Muscle of back (tissue), 3 donors: ENCODE measurements at regions not wholly inside any gene's neighbourhood (a gene's known extent, or its start where the extent isn't known, plus 50 kb on each side); places are given as distances from the start of the nearest gene placed in this dataset.
"Not testable (repeated sequence)": the region's sequence is repeated elsewhere in the genome, so short reads cannot be mapped to it uniquely, and the experiment has no call there.

Experiments
- DNase-seq, 3 donors: peaks; one replicate each; pipeline versions ENCODE4 v3.0.0 to v3.0.0-alpha.2; 2013

- DNase-seq: no peak
These were observed 189.9 kb downstream of the WNT5A start for GRCh38 chr3:55297245-55297644.

GRCh38 chr3:55296791-55297190 is 190.3 kb downstream of the WNT5A start:
- no peak for DNase-seq

- DNase-seq: peak in 1 of 3 donors; percentile 66
These were observed 191.1 kb downstream of the WNT5A start for GRCh38 chr3:55296030-55296429.

GRCh38 chr3:55294557-55294956 is 192.5 kb downstream of the WNT5A start:
- DNase-seq: no peak

- DNase-seq: no peak
These were observed 194.7 kb downstream of the WNT5A start for GRCh38 chr3:55292360-55292759.

- no peak for DNase-seq
These were observed 198.4 kb downstream of the WNT5A start for GRCh38 chr3:55288657-55289056.

- DNase-seq: no peak
These were observed 200.4 kb downstream of the WNT5A start for GRCh38 chr3:55286693-55287092.

- DNase-seq: no peak
These were observed 201.9 kb downstream of the WNT5A start for GRCh38 chr3:55285156-55285555.

GRCh38 chr3:55283441-55283925 is 203.6 kb downstream of the WNT5A start:
- no peak for DNase-seq

- DNase-seq: no peak
These were observed 204.1 kb downstream of the WNT5A start for GRCh38 chr3:55282994-55283393.

GRCh38 chr3:55272031-55272645 is 215.0 kb downstream of the WNT5A start:
- DNase-seq: peak in 1 of 3 donors; percentile 17

- DNase-seq: no peak
These were observed 215.6 kb downstream of the WNT5A start for GRCh38 chr3:55271549-55271948.

GRCh38 chr3:55270976-55271375 is 216.1 kb downstream of the WNT5A start:
- no peak for DNase-seq

- no peak for DNase-seq
These were observed 217.5 kb downstream of the WNT5A start for GRCh38 chr3:55269636-55270035.

- no peak for DNase-seq
These were observed 218.0 kb downstream of the WNT5A start for GRCh38 chr3:55269096-55269495.

GRCh38 chr3:55267206-55267930 is 219.7 kb downstream of the WNT5A start:
- peak in 1 of 3 donors; percentile 21 for DNase-seq

- no peak for DNase-seq
These were observed 222.2 kb downstream of the WNT5A start for GRCh38 chr3:55264919-55265318.

- no peak for DNase-seq
These were observed 234.2 kb downstream of the WNT5A start for GRCh38 chr3:55252921-55253320.

GRCh38 chr3:55249156-55249555 is 237.9 kb downstream of the WNT5A start:
- DNase-seq: not testable (repeated sequence)

GRCh38 chr3:55247666-55248065 is 239.4 kb downstream of the WNT5A start:
- no peak for DNase-seq

- DNase-seq: peak; percentile 21 to 68 (median 37)
These were observed 241.1 kb downstream of the WNT5A start for GRCh38 chr3:55246033-55246432.

- peak in 1 of 3 donors; percentile 20 for DNase-seq
These were observed 241.8 kb downstream of the WNT5A start for GRCh38 chr3:55245351-55245750.

GRCh38 chr3:55244247-55244646 is 242.9 kb downstream of the WNT5A start:
- no peak for DNase-seq
